GM18951 (cell line): ENCODE measurements at regions not wholly inside any gene's neighbourhood (a gene's known extent, or its start where the extent isn't known, plus 50 kb on each side); places are given as distances from the start of the nearest gene placed in this dataset.
"Not testable (repeated sequence)": the region's sequence is repeated elsewhere in the genome, so short reads cannot be mapped to it uniquely, and the experiment has no call there.

ENCODE experiments used
- POLR2A ChIP-seq: IDR thresholded peaks from 4 replicates; pipeline ENCODE4 v1.6.1; 2011; ENCODE audit warnings: mild to moderate bottlenecking; ENCODE audit not compliant: insufficient read length, insufficient read depth; ENCODE audit errors: extremely low read depth
- in situ Hi-C: fragments of 300-500 bp; cut with MboI; formaldehyde crosslinking; loops from one replicate; pipeline ENCODE4 v1.12.0; 2022; ENCODE audit warnings: low sequenced_read_pairs, mixed read lengths, inconsistent platforms; ENCODE audit not compliant: unreplicated experiment

- in situ Hi-C loops: no loop called here
- TF ChIP-seq POLR2A: no peak
Measured at GRCh38 chr3:162670181-162670580, 1173.6 kb downstream of the OTOL1 start.

DNA sequence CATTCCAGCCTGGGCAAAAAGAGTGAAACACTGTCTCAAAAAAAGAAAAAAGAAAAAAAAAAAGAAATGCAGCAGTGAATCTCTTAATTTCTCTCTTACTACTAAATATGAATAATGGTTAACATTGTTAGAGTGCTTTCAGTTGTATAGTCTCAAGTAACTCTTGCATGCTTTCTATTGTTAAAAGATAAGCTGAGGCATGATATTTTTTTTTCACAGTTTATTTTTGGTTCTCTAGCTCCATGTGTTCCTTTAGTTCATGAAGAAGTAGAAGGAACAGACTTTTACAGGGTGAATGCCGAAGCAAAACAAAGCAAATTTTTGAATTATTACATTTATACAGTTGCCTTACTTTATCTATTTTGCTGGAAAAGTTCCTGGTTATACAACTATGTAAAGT lies 1180.9 kb downstream of the OTOL1 start:
- no peak for TF ChIP-seq POLR2A
- in situ Hi-C loops: no loop called here

GRCh38 chr3:162678941-162679340 lies 1182.3 kb downstream of the OTOL1 start:
- in situ Hi-C loops: no loop called here

DNA sequence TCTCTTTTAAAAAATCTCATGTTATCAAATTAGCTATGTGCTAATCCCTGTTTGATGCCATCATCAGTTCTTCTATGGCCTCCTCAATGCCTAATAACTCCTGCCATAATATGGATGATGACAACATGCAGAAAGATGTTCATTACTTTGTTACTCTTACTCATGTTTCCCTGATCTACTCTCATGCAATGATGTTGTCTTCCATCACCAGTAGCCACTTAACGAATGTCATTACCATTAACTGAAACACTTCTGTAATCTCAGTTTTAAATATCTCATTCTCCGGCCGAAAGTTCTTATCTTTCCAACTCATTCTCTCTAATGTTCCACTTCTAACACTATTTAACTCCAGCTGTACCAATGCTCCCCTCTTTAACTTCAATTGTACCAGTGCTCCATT lies 1187.7 kb downstream of the OTOL1 start:
- in situ Hi-C loops: no loop called here
- no peak for TF ChIP-seq POLR2A

More at GRCh38 chr3:162678941-162679340, 1182.3 kb downstream of the OTOL1 start:
- no peak for TF ChIP-seq POLR2A

GRCh38 chr3:162699291-162699690 lies 1202.7 kb downstream of the OTOL1 start:
- TF ChIP-seq POLR2A: no peak
- in situ Hi-C loops: no loop called here

DNA sequence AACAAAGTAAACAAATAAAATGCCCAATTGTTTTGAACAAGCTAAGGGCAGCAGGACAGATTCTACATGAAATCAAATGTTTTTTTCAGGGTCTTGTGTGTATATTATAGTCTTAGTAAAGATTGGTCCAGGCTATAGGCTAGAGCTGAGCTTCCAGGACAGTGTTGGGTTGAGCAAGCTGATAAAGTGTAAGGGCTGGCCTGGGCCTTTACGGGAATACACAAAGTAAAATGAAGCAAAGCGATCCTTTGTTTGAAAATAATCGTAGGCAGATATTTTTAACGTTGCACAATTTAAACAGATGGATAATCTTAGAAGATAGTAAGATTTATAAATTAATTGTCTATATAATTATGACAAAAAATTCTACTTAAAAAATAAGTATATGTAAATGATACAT lies 1204.6 kb downstream of the OTOL1 start:
- no peak for TF ChIP-seq POLR2A
- in situ Hi-C loops: no loop called here

- in situ Hi-C loops: no loop called here
- no peak for TF ChIP-seq POLR2A
Measured at GRCh38 chr3:162702768-162703385, 1206.3 kb downstream of the OTOL1 start.

- in situ Hi-C loops: no loop called here
- TF ChIP-seq POLR2A: no peak
Measured at GRCh38 chr3:162704238-162704637, 1207.6 kb downstream of the OTOL1 start.

- no peak for TF ChIP-seq POLR2A
- in situ Hi-C loops: no loop called here
Measured at GRCh38 chr3:162704799-162705385, 1208.3 kb downstream of the OTOL1 start.

DNA sequence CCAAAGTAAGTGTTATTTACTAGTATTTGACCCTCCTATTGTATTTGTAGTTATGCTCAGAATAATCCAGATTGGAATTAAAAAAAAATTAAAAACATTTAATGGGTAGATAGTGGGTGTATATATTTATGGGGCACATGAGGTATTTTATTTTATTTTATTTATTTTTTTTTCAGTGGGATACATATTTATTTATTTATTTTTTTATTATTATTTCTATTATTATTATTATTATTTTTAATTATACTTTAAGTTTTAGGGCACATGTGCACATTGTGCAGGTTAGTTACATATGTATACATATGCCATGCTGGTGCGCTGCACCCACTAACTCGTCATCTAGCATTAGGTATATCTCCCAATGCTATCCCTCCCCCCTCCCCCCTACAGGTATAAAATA lies 1211.8 kb downstream of the OTOL1 start:
- in situ Hi-C loops: not testable (repeated sequence)

DNA sequence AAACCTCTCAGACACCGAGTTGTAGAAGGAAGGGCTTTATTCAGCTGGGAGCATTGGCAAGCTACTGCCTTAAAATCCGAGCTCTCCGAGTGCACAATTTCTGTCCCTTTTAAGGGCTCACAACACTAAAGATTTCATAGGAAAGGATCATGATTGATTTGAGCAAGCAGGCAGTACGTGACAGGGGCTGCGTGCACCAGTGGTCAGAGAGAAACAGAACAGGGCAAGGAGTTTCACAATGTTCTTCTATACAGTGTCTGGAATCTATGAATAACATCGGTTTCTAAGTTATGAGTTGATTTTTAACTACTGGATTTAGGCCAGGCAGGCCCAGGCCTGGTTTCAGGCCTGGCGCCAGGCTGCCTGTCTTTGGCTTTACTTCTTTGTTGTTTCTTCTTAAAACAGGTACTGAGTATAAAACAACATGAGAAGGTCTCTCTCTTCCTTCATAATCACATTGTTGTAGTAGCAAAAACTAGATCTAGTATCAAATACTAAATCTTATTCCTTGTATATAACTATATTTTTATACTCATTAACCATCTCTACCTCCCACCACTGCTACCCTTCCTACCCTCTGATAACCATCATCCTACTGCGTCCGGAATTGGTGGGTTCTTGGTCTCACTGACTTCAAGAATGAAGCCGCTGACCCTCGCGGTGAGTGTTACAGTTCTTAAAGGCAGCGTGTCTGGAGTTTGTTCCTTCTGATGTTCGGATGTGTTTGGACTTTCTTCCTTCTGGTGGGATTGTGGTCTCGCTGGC lies 1212.5 kb downstream of the OTOL1 start:
- in situ Hi-C loops: not testable (repeated sequence)

DNA sequence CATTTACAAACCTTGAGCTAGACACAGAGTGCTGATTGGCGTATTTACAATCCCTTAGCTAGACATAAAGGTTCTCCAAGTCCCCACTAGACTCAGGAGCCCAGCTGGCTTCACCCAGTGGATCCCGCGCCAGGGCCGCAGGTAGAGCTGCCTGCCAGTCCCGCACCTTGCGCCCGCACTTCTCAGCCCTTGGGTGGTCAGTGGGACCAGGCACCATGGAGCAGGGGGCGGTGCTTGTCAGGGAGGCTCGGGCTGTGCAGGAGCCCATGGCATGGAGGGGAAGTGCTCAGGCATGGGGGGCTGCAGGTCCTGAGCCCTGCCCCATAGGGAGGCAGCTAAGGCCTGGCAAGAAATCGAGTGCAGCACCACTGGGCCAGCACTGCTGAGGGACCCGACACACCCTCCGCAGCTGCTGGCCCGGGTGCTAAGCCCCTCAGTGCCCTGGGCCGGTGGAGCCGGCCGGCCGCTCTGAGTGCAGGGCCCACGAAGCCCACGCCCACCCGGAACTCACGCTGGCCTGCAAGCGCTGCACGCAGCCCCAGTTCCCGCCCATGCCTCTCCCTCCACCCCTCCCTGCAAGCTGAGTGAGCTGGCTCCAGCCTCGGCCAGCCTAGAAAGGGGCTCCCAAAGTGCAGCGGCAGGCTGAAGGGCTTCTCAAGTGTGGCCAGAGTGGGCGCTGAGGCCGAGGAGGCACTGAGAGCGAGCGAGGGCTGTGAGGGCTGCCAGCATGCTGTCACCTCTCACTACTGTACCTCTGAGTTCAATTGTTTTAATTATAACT lies 1213.9 kb downstream of the OTOL1 start:
- in situ Hi-C loops: no loop called here
- TF ChIP-seq POLR2A: no peak

DNA sequence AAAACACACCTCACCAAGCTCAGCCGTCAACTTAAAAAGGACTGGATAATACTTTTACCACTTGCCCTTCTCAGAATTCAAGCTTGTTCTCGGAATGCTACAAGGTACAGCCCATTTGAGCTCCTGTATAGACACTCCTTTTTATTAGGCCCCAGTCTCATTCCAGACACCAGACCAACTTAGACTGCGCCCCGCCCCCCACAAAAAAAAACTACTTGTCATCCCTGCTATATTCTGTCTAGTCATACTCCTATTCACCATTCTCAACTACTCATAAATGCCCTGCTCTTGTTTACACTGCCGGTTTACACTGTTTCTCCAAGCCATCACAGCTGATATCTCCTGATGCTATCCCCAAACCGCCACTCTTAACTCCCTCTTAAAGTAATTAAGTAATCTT lies 1220.5 kb downstream of the OTOL1 start:
- in situ Hi-C loops: not testable (repeated sequence)

- no peak for TF ChIP-seq POLR2A
- in situ Hi-C loops: no loop called here
Measured at GRCh38 chr3:162718697-162719096, 1222.1 kb downstream of the OTOL1 start.
